ENCODE measurements at regions not wholly inside any gene's neighbourhood (a gene's known extent, or its start where the extent isn't known, plus 50 kb on each side); places are given as distances from the start of the nearest gene placed in this dataset.

DNA sequence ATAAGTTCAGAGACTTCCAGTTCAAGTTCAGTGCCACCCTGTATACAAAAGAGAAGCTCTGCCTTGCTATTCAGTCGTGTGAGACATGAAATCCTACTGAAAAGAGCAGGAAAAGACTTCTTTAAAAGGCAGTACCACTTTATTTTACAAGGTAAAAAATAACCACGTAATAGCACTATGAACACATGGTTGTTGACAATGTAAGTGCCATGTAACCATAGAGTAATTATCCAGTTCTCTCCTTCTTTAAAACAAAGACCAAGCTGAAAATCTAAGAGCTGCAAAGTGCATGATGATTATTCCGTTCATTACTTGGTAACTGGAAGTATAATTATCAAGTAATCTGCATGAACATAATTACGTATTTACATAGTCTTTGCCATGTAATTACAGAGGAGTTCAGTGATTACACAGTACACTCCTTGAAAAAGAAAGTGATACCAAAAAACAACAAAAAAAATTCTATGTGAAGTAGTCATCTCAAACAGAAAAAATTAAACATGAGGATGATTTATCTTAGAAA lies 288.7 kb downstream of the EFNB2 start:
- TF ChIP-seq, protein P1, sequence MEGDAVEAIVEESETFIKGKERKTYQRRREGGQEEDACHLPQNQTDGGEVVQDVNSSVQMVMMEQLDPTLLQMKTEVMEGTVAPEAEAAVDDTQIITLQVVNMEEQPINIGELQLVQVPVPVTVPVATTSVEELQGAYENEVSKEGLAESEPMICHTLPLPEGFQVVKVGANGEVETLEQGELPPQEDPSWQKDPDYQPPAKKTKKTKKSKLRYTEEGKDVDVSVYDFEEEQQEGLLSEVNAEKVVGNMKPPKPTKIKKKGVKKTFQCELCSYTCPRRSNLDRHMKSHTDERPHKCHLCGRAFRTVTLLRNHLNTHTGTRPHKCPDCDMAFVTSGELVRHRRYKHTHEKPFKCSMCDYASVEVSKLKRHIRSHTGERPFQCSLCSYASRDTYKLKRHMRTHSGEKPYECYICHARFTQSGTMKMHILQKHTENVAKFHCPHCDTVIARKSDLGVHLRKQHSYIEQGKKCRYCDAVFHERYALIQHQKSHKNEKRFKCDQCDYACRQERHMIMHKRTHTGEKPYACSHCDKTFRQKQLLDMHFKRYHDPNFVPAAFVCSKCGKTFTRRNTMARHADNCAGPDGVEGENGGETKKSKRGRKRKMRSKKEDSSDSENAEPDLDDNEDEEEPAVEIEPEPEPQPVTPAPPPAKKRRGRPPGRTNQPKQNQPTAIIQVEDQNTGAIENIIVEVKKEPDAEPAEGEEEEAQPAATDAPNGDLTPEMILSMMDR (IDR thresholded peaks at IDR 0.05; ENCODE audit: low read depth, low read length) = no peak
- no peak for TF ChIP-seq EZH2phosphoT487 (IDR thresholded peaks at IDR 0.05; ENCODE audit: low read depth)

All from OCI-LY3 (cell line).